Right lobe of liver (tissue), 6 donors: ENCODE measurements at regions not wholly inside any gene's neighbourhood (a gene's known extent, or its start where the extent isn't known, plus 50 kb on each side); places are given as distances from the start of the nearest gene placed in this dataset.
A peak's percentile ranks its signal among the peaks of the same experiment; 100 is the strongest.

Experiments
- ATAC-seq, 4 donors: fragments of 200-7000 bp; cut with Tn5 transposase; one replicate each; pipeline ENCODE4 v1.9.1; 2020; ENCODE audit warnings: mild to moderate bottlenecking in 4 of 4, moderate library complexity in 4 of 4
- DNase-seq, 3 donors: peaks; one replicate each; pipeline ENCODE4 v3.0.0-alpha.2; 2020
- H3K27ac ChIP-seq, 3 donors: fragments of 200-600 bp; one replicate each; pipeline ENCODE4 v1.8.0; 2022
- H3K27me3 ChIP-seq, 2 donors: fragments of 200-600 bp; one replicate each; pipeline ENCODE4 v1.8.0; 2022
- H3K36me3 ChIP-seq, 4 donors: fragments of 200-600 bp; sonication (generic) in 1 of 4; one replicate each; pipeline versions ENCODE4 v1.5.1 to v1.8.0; 2017 to 2022; ENCODE audit warnings: control low read depth in 1 of 4
- H3K4me1 ChIP-seq, 4 donors: fragments of 200-600 bp; sonication (generic) in 1 of 4; one replicate each; pipeline versions ENCODE4 v1.5.1 to v1.8.0; 2017 to 2022; ENCODE audit warnings: control low read depth in 1 of 4
- H3K4me3 ChIP-seq, 3 donors: fragments of 200-600 bp; one replicate each; pipeline ENCODE4 v1.8.0; 2022
- H3K9me3 ChIP-seq, 4 donors: fragments of 200-600 bp; sonication (generic) in 1 of 4; one replicate each; pipeline versions ENCODE4 v1.5.1 to v1.8.0; 2017 to 2022; ENCODE audit warnings: control low read depth in 1 of 4
- POLR2A ChIP-seq: fragments of 450-650 bp; IDR thresholded peaks from one replicate; pipeline ENCODE4 v1.6.1; 2017; ENCODE audit warnings: antibody characterized with exemption, mild to moderate bottlenecking
- WGBS: methylation state at CpG from one replicate; pipeline ENCODE4 v1.1.6; 2018; ENCODE audit warnings: low coverage, low lambda C conversion rate; ENCODE audit not compliant: insufficient coverage; ENCODE audit errors: missing lambda C conversion rate; 5-methylcytosine and 5-hydroxymethylcytosine counted together
- intact Hi-C, 2 donors: fragments of 100-400 bp; cut with DNase I; formaldehyde crosslinking; loops; one replicate each; pipeline versions ENCODE4 v1.11.2 to v1.14.1; 2022
- TF ChIP-seq, protein P1 (sequence below), 4 donors: fragments of 200-600 bp in 3 of 4; fragments of 450-650 bp in 1 of 4; IDR thresholded peaks; one replicate each; pipeline versions ENCODE4 v1.5.1 to v1.8.0; 2016 to 2022; ENCODE audit warnings: antibody characterized with exemption in 4 of 4, mild to moderate bottlenecking in 2 of 4
- donor health status: DM: no; HTN: yes; CAD: no.
- donor health status: DM: no; HTN: no; CAD: no.
- donor health status: DM: no; HTN: no; CAD: no.
- donor health status: DM: no; HTN: yes; CAD: no.
- donor health status: DM: no; HTN: yes; CAD: no.

DNA sequence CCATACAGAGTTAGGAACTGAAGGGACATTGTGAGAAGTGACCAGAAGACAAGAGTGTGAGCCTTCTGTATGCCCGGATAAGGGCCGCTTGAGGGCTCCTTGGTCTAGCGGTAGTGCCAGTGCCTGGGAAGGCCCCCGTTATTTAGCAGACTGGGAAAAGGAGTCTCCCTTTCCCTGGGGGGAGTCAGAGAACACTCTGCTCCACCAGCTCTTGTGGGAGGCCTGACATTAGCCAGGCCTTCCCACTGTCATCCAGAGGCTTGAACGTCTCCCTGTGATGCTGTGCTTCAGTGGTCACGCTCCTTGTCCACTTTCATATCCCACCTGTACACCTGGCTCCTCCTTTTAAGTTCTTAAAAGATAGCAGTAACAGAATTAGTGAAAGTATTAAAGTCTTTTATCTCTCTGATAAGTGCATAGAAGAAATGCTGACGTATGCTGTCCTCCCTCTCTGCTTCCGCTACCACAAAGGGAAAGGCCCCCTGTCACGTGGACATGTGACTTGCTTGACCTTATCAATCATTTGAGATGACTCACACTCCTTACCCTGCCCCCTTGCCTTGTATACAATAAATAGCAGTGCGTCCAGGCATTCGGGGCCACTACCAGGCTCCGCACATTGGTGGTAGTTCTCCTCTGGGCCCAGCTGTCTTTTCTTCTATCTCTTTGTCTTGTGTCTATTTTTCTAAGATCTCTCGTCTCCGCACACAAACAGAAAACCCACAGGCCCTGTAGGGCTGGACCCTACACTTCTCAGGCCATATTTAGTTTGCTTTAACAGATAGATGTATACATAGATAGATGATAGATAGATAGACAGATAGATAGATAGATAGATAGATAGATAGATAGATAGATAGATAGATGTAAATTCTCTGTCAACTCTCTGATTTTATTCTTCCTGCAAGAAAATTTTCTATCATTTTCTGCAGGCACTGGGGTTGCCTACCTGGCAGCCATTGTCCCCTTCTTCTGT lies 131.5 kb upstream of the JCAD start:
- intact Hi-C loops, result no loop called here
- peaks cover 0 to 11% (median 4%) of the 10 kb centered on the region in 4 donors for H3K4me1 ChIP-seq
- no peaks in the 10 kb centered on the region for H3K9me3 ChIP-seq
- TF ChIP-seq, protein P1, sequence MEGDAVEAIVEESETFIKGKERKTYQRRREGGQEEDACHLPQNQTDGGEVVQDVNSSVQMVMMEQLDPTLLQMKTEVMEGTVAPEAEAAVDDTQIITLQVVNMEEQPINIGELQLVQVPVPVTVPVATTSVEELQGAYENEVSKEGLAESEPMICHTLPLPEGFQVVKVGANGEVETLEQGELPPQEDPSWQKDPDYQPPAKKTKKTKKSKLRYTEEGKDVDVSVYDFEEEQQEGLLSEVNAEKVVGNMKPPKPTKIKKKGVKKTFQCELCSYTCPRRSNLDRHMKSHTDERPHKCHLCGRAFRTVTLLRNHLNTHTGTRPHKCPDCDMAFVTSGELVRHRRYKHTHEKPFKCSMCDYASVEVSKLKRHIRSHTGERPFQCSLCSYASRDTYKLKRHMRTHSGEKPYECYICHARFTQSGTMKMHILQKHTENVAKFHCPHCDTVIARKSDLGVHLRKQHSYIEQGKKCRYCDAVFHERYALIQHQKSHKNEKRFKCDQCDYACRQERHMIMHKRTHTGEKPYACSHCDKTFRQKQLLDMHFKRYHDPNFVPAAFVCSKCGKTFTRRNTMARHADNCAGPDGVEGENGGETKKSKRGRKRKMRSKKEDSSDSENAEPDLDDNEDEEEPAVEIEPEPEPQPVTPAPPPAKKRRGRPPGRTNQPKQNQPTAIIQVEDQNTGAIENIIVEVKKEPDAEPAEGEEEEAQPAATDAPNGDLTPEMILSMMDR (IDR thresholded peaks at IDR 0.05), result no peak
- TF ChIP-seq POLR2A, result no peak
- no peak overlapping the region for H3K4me3 ChIP-seq
- DNase-seq (no peak), ATAC-seq (no peak)
- no peak overlapping the region for H3K27ac ChIP-seq
- no peaks in the 10 kb centered on the region for H3K27me3 ChIP-seq
- H3K36me3 ChIP-seq, result no peaks in the 10 kb centered on the region
- 88% methylated on average over 13 of the region's 14 CpGs for WGBS

DNA sequence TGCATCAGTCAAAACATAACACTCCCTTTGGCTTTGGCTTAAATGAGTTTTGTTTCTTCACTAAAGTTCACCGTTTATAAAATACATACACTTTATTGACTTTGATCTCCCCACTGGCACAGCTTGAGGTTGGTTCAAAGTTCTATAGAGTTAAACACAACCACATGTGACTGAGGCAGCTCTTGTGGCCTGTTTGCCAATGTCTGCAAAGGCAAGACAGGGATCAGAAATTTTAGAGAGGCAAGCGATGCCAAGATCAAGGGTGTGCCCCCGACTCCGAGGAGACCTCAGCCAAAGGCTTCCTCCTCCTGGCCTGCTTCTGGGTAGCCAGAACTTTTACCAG lies 129.8 kb upstream of the JCAD start:
- intact Hi-C loops, result no loop called here
- no peak overlapping the region for H3K4me3 ChIP-seq
- 23% methylated on average over 4 of the region's 4 CpGs for WGBS
- H3K27ac ChIP-seq, result peak overlapping the region in 2 of 3 donors; percentile 26 to 65
- ATAC-seq, result peak; percentile 9 to 46 (median 33)
- TF ChIP-seq POLR2A, result no peak
- TF ChIP-seq, protein P1 (IDR thresholded peaks at IDR 0.05), result no peak
- no peaks in the 10 kb centered on the region for H3K9me3 ChIP-seq
- no peaks in the 10 kb centered on the region for H3K27me3 ChIP-seq
- peaks cover 0 to 11% (median 5%) of the 10 kb centered on the region in 4 donors for H3K4me1 ChIP-seq
- no peak for DNase-seq
- no peaks in the 10 kb centered on the region for H3K36me3 ChIP-seq

DNA sequence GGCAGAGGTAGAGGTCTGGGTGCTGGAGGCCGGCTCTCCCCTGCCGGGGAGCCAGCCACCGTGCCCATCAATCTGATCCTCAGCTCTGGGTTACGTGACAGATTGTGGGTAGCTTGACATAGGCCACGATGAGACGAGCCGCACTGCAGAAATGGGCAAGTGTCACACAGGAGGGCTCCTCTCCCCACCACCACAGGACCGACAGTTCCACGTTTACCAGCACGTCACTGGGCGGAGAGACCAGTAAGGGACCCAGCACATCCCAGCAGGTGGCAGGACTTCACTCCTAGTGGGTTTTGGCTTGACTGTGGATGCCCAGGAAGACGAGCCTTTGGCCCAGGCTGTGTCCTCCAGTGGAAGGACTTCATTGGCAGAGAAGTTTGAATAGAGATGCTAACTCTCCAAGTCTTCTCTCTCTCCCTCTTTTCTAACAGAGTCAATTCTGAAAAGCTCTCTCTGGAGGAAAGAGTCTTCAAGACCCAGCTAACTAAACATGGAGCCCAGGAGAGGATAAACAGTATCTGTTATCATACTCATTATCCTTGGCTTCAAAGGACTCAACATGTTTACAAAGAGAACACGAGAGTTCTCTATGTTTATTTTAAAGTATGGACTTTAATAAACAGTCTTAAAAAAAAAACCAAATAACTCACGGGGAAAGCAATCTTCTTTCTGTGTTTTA lies 129.3 kb upstream of the JCAD start:
- peak in 2 of 4 donors; percentile 4 to 12 for ATAC-seq
- Histone ChIP-seq H3K27ac (peak overlapping the region; percentile 10 to 65 (median 26)), H3K4me1 (peaks cover 0 to 11% (median 5%) of the 10 kb centered on the region in 4 donors), H3K4me3 (no peak overlapping the region), H3K9me3 (no peaks in the 10 kb centered on the region), H3K27me3 (no peaks in the 10 kb centered on the region), H3K36me3 (no peaks in the 10 kb centered on the region)
- no peak for DNase-seq
- WGBS, result 67% methylated on average over 5 of the region's 14 CpGs
- TF ChIP-seq, protein P1 (IDR thresholded peaks at IDR 0.05), result no peak
- no peak for TF ChIP-seq POLR2A
- intact Hi-C loops, result no loop called here

DNA sequence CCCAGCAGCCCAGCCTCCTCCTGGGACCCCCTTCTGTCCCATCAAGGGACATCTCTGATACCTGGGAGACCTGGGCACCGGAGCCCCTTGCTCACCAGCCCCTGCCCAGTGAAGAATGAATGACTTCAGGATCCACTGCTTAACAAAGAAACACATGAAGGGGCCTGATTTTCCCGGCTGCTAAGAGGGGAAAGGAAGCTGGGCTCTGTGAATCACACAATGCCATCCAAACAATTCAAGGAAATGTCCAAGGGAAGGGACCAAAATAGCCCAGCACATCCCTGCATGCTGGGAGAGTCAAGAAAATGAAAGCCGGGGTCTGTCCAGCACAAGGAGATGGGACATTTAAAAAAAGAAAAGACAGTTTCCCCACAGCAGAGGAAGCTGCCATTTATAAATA lies 128.7 kb upstream of the JCAD start:
- 36% methylated on average over 2 of the region's 3 CpGs for WGBS
- intact Hi-C loops, result no loop called here
- Histone ChIP-seq H3K4me1 (peaks cover 0 to 11% (median 5%) of the 10 kb centered on the region in 4 donors), H3K36me3 (no peaks in the 10 kb centered on the region), H3K9me3 (no peaks in the 10 kb centered on the region), H3K27me3 (no peaks in the 10 kb centered on the region), H3K4me3 (no peak overlapping the region), H3K27ac (peak overlapping the region in 2 of 3 donors; percentile 26 to 43)
- no peak for DNase-seq
- no peak for TF ChIP-seq POLR2A
- peak in 2 of 4 donors; percentile 38 to 55 for ATAC-seq

DNA sequence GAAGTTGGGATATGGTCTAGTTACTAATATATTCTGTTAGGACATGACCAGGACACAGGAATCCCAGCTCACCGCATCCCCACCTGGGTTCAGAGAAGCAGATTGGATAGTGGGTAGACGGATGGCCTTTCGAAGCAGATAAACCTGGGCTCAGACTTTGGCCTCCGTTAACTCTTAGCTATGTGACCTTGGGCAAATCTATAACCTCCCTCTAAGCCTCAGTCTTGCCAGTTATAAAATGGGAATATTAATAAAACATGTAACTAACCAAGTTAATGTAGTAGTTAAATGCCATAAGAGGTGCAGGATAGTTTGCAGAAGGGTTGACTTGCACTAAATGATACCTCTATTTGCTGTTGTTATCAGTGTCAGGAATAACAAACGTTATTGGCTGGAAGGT lies 127.6 kb upstream of the JCAD start:
- H3K27me3 ChIP-seq, result no peaks in the 10 kb centered on the region
- DNase-seq (no peak), ATAC-seq (no peak)
- H3K36me3 ChIP-seq, result no peaks in the 10 kb centered on the region
- H3K27ac ChIP-seq, result peak overlapping the region; percentile 71 to 83 (median 72)
- peaks cover 0 to 11% (median 5%) of the 10 kb centered on the region in 4 donors for H3K4me1 ChIP-seq
- peak overlapping the region; percentile 18 to 44 (median 39) for H3K4me3 ChIP-seq
- 37% methylated on average over 5 of the region's 5 CpGs for WGBS
- TF ChIP-seq, protein P1 (IDR thresholded peaks at IDR 0.05), result no peak
- no peak for TF ChIP-seq POLR2A
- intact Hi-C loops, result no loop called here
- no peaks in the 10 kb centered on the region for H3K9me3 ChIP-seq
